HepG2 (cell line): ENCODE measurements at regions not wholly inside any gene's neighbourhood (a gene's known extent, or its start where the extent isn't known, plus 50 kb on each side); places are given as distances from the start of the nearest gene placed in this dataset.
"Not testable (repeated sequence)": the region's sequence is repeated elsewhere in the genome, so short reads cannot be mapped to it uniquely, and the experiment has no call there.

Experiments used
- DMAP1 ChIP-seq: IDR thresholded peaks from 2 replicates; pipeline ENCODE4 v1.6.1; 2016
- GABPA ChIP-seq, 2 experiments: IDR thresholded peaks; 2 replicates each; pipeline ENCODE4 v1.6.1; 2011 to 2016; ENCODE audit warnings: low read depth in 2 of 2, low read length in 1 of 2, missing biosample characterization in 1 of 2, missing genetic modification characterization in 1 of 2
- GATAD1 ChIP-seq: IDR thresholded peaks from 2 replicates; pipeline ENCODE4 v1.6.1; 2016; ENCODE audit warnings: missing genetic modification reagents, missing compliant biosample characterization
- HNRNPLL ChIP-seq: fragments of 200-400 bp; formaldehyde crosslinking; IDR thresholded peaks from 2 replicates; pipeline ENCODE4 v1.6.1; 2017; ENCODE audit warnings: mild to moderate bottlenecking, low read depth, low read length; ENCODE audit not compliant: poor library complexity, severe bottlenecking
- MYC ChIP-seq: sonication (generic); formaldehyde crosslinking; IDR thresholded peaks from 2 replicates; pipeline ENCODE4 v1.9.0; 2021; ENCODE audit warnings: missing genetic modification reagents, borderline replicate concordance
- POLR2A ChIP-seq, 2 experiments: IDR thresholded peaks; 2 replicates each; pipeline ENCODE4 v1.6.1; 2011; ENCODE audit warnings: low read depth in 2 of 2, low read length in 2 of 2, mild to moderate bottlenecking in 1 of 2, moderate library complexity in 1 of 2; ENCODE audit not compliant: insufficient read depth in 1 of 2
- ZNF501 ChIP-seq: sonication (generic); formaldehyde crosslinking; IDR thresholded peaks from 2 replicates; pipeline ENCODE4 v1.5.1; 2020; ENCODE audit warnings: mild to moderate bottlenecking, moderate library complexity, missing genetic modification reagents
- ZNF567 ChIP-seq: sonication (generic); formaldehyde crosslinking; IDR thresholded peaks from 2 replicates; pipeline ENCODE4 v1.8.1; 2023; ENCODE audit warnings: mild to moderate bottlenecking, missing genetic modification reagents, borderline replicate concordance
- ZNF607 ChIP-seq: sonication (generic); formaldehyde crosslinking; IDR thresholded peaks from 2 replicates; pipeline ENCODE4 v1.5.1; 2020; ENCODE audit warnings: missing genetic modification reagents, mild to moderate bottlenecking, borderline replicate concordance
- TF ChIP-seq, protein P1 (sequence below): sonication (generic); formaldehyde crosslinking; IDR thresholded peaks from 2 replicates; pipeline ENCODE4 v1.5.1; 2020; ENCODE audit warnings: mild to moderate bottlenecking, missing genetic modification reagents, borderline replicate concordance
- TF ChIP-seq, protein P2 (sequence below): sonication (generic); formaldehyde crosslinking; IDR thresholded peaks from 2 replicates; pipeline ENCODE4 v1.5.0; 2020; ENCODE audit warnings: mild to moderate bottlenecking, missing genetic modification reagents, borderline replicate concordance
- TF ChIP-seq, protein P3 (sequence below): sonication (generic); formaldehyde crosslinking; IDR thresholded peaks from 2 replicates; pipeline ENCODE4 v1.8.1; 2022; ENCODE audit warnings: mild to moderate bottlenecking, missing genetic modification reagents
- TF ChIP-seq, protein P4 (sequence below): sonication (generic); formaldehyde crosslinking; IDR thresholded peaks from 2 replicates; pipeline ENCODE4 v1.4.0; 2020; ENCODE audit warnings: mild to moderate bottlenecking, missing genetic modification reagents
- TF ChIP-seq, protein P5 (sequence below): IDR thresholded peaks from 2 replicates; pipeline ENCODE4 v1.6.1; 2016; ENCODE audit warnings: mild to moderate bottlenecking

DNA sequence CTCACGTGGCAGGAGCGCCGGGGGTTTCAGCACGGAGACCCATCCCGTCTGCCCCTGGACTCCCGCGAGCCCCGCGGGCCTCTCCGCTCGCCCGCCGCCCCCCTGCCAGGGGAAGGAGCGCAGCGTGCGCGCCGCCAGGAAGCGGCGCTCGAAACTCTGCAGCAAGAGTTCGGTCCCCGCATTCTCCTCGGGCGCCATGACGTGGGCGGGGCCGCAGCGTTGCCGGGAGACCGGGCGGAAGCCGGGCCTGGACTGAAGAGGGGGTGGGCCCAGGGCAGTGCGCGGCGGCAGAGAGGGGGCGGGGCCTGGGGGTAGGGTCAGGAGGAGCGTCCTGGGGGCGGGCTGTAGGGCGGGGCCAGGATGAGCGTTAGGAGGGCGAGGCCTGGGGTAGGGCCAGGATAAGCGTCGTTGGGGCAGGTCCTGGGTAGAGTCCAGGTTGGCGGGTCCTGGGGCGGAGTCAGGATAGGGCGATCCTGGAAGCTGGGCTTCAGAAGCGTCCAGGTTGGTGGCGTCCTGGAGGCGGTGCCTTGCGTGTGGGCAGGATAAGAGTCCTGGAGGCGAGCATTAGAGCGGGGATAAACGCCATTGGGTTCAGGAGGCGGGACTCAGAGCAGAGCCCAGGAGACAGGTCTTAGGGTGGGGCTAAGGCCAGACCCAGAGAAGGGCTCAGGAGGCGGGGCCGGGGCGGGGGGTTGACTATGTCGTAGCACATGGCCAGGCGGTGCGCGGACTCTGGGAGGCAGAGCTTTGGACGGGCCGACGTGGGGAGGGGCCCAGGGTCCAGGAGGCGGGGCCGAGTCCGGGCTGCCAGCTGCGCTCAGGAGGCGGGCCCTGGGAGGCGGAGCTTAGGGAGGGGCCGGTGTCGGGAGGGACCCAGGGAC is 229.0 kb upstream of the FRG2C start (continued):
- TF ChIP-seq, protein P1, sequence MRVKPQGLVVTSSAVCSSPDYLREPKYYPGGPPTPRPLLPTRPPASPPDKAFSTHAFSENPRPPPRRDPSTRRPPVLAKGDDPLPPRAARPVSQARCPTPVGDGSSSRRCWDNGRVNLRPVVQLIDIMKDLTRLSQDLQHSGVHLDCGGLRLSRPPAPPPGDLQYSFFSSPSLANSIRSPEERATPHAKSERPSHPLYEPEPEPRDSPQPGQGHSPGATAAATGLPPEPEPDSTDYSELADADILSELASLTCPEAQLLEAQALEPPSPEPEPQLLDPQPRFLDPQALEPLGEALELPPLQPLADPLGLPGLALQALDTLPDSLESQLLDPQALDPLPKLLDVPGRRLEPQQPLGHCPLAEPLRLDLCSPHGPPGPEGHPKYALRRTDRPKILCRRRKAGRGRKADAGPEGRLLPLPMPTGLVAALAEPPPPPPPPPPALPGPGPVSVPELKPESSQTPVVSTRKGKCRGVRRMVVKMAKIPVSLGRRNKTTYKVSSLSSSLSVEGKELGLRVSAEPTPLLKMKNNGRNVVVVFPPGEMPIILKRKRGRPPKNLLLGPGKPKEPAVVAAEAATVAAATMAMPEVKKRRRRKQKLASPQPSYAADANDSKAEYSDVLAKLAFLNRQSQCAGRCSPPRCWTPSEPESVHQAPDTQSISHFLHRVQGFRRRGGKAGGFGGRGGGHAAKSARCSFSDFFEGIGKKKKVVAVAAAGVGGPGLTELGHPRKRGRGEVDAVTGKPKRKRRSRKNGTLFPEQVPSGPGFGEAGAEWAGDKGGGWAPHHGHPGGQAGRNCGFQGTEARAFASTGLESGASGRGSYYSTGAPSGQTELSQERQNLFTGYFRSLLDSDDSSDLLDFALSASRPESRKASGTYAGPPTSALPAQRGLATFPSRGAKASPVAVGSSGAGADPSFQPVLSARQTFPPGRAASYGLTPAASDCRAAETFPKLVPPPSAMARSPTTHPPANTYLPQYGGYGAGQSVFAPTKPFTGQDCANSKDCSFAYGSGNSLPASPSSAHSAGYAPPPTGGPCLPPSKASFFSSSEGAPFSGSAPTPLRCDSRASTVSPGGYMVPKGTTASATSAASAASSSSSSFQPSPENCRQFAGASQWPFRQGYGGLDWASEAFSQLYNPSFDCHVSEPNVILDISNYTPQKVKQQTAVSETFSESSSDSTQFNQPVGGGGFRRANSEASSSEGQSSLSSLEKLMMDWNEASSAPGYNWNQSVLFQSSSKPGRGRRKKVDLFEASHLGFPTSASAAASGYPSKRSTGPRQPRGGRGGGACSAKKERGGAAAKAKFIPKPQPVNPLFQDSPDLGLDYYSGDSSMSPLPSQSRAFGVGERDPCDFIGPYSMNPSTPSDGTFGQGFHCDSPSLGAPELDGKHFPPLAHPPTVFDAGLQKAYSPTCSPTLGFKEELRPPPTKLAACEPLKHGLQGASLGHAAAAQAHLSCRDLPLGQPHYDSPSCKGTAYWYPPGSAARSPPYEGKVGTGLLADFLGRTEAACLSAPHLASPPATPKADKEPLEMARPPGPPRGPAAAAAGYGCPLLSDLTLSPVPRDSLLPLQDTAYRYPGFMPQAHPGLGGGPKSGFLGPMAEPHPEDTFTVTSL (CRISPR knock-in tag), result peak; percentile 19; the same call in 1 of the 2 replicates
- TF ChIP-seq, protein P2, sequence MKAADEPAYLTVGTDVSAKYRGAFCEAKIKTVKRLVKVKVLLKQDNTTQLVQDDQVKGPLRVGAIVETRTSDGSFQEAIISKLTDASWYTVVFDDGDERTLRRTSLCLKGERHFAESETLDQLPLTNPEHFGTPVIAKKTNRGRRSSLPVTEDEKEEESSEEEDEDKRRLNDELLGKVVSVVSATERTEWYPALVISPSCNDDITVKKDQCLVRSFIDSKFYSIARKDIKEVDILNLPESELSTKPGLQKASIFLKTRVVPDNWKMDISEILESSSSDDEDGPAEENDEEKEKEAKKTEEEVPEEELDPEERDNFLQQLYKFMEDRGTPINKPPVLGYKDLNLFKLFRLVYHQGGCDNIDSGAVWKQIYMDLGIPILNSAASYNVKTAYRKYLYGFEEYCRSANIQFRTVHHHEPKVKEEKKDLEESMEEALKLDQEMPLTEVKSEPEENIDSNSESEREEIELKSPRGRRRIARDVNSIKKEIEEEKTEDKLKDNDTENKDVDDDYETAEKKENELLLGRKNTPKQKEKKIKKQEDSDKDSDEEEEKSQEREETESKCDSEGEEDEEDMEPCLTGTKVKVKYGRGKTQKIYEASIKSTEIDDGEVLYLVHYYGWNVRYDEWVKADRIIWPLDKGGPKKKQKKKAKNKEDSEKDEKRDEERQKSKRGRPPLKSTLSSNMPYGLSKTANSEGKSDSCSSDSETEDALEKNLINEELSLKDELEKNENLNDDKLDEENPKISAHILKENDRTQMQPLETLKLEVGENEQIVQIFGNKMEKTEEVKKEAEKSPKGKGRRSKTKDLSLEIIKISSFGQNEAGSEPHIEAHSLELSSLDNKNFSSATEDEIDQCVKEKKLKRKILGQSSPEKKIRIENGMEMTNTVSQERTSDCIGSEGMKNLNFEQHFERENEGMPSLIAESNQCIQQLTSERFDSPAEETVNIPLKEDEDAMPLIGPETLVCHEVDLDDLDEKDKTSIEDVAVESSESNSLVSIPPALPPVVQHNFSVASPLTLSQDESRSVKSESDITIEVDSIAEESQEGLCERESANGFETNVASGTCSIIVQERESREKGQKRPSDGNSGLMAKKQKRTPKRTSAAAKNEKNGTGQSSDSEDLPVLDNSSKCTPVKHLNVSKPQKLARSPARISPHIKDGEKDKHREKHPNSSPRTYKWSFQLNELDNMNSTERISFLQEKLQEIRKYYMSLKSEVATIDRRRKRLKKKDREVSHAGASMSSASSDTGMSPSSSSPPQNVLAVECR (CRISPR knock-in tag), result peak; percentile 80; the same call in 1 of the 2 replicates
- TF ChIP-seq DMAP1 (CRISPR knock-in tag) (peak; percentile 73), HNRNPLL (peak; percentile 53), ZNF607 (0 out of 2 replicates have a peak, but pooled peaks have one; percentile 38), POLR2A (IDR thresholded peaks at IDR 0.05; ENCODE audit: insufficient read depth in 1 of 2, low read depth in 2 of 2, low read length in 2 of 2) (peak; percentile 62 to 73; a peak in 3 of 4 replicates), ZNF501 (peak; percentile 10; the same call in 1 of the 2 replicates), GABPA (IDR thresholded peaks at IDR 0.05; ENCODE audit: low read depth, low read length) (0 out of 2 replicates have a peak, but pooled peaks have one; percentile 9), ZNF567 (CRISPR knock-in tag) (0 out of 2 replicates have a peak, but pooled peaks have one; percentile 60), MYC (CRISPR knock-in tag) (0 out of 2 replicates have a peak, but pooled peaks have one; percentile 44), GATAD1 (CRISPR knock-in tag) (peak; percentile 62)
- TF ChIP-seq, protein P3, sequence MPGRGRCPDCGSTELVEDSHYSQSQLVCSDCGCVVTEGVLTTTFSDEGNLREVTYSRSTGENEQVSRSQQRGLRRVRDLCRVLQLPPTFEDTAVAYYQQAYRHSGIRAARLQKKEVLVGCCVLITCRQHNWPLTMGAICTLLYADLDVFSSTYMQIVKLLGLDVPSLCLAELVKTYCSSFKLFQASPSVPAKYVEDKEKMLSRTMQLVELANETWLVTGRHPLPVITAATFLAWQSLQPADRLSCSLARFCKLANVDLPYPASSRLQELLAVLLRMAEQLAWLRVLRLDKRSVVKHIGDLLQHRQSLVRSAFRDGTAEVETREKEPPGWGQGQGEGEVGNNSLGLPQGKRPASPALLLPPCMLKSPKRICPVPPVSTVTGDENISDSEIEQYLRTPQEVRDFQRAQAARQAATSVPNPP (CRISPR knock-in tag), result peak; percentile 12; the same call in 1 of the 2 replicates
- TF ChIP-seq, protein P4, sequence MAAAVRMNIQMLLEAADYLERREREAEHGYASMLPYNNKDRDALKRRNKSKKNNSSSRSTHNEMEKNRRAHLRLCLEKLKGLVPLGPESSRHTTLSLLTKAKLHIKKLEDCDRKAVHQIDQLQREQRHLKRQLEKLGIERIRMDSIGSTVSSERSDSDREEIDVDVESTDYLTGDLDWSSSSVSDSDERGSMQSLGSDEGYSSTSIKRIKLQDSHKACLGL (CRISPR knock-in tag), result 0 out of 2 replicates have a peak, but pooled peaks have one; percentile 31
- TF ChIP-seq, protein P5, sequence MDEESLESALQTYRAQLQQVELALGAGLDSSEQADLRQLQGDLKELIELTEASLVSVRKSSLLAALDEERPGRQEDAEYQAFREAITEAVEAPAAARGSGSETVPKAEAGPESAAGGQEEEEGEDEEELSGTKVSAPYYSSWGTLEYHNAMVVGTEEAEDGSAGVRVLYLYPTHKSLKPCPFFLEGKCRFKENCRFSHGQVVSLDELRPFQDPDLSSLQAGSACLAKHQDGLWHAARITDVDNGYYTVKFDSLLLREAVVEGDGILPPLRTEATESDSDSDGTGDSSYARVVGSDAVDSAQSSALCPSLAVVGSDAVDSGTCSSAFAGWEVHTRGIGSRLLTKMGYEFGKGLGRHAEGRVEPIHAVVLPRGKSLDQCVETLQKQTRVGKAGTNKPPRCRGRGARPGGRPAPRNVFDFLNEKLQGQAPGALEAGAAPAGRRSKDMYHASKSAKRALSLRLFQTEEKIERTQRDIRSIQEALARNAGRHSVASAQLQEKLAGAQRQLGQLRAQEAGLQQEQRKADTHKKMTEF, result peak; percentile 64; the same call in 1 of the 2 replicates
- TF ChIP-seq GABPA (CRISPR knock-in tag; IDR thresholded peaks at IDR 0.05; ENCODE audit: low read depth), result not testable (repeated sequence)
